Gastrocnemius medialis (tissue), 4 donors: ENCODE measurements at regions not wholly inside any gene's neighbourhood (a gene's known extent, or its start where the extent isn't known, plus 50 kb on each side); places are given as distances from the start of the nearest gene placed in this dataset.

Experiments
- CTCF ChIP-seq, 5 experiments: fragments of 450-650 bp in 3 of 5; fragments of 200-600 bp in 2 of 5; sonication (generic) in 2 of 5; IDR thresholded peaks in 4 of 5; conservative IDR thresholded peaks in 1 of 5; 1 replicate in 4 of 5; 2 replicates in 1 of 5; pipeline ENCODE4 v1.5.1; 2016 to 2019; ENCODE audit warnings: antibody characterized with exemption in 5 of 5, mild to moderate bottlenecking in 3 of 5, moderate library complexity in 3 of 5
- POLR2A ChIP-seq, 2 donors: fragments of 450-650 bp; IDR thresholded peaks; one replicate each; pipeline ENCODE4 v1.6.1; 2017; ENCODE audit warnings: antibody characterized with exemption in 2 of 2, mild to moderate bottlenecking in 2 of 2, moderate library complexity in 2 of 2

- no peak for TF ChIP-seq CTCF (IDR thresholded peaks at IDR 0.05 in 4 of 5, conservative IDR thresholded peaks at IDR 0.05 in 1 of 5)
- no peak for TF ChIP-seq POLR2A (IDR thresholded peaks at IDR 0.05)
These were observed 161.3 kb upstream of the MEIS2 start for GRCh38 chr15:37261685-37262084.
